Retina (tissue), 1 donor: ENCODE measurements at regions not wholly inside any gene's neighbourhood (a gene's known extent, or its start where the extent isn't known, plus 50 kb on each side); places are given as distances from the start of the nearest gene placed in this dataset.

Source experiments
- DNase-seq: peaks from one replicate; pipeline ENCODE4 v3.0.0-alpha.2; 2016

DNA sequence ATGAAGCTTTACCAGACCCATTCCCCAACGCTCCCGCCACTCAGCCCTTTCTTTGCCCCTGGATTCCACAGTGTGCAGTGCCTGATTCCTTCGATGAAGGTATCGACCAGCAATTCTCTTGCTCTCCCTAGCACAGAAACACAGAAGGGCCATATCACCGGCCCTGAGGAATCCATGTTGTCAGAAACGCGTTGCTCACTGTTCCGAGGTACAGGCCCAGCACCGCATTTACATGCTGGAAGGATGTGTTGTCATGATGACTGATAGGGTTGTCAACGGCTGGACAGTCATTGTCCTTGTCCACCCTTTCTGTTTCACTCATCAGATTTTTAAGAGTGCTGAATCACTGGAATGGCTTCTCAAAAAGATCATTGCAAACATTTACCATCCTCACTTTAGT is 57.2 kb upstream of the GPR6 start:
- DNase-seq: no peak

DNA sequence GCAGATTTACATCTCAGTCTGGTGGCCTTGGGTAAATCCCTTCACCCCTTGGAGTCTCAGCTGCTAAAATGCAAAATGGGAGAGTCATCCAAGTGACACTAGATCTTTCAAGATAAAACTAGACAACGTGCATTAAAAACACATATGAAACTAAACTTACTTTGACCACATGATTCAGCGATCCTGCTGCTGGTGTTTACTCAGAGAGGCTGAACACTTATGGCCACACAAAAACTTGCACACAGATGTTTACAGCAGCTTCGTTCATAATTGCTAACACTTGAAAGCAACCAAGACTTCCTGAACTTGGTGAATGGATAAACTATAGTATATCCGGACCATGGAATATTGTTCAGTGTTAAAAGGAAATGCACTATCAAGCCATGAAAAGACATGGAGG is 55.3 kb upstream of the GPR6 start:
- DNase-seq: no peak

DNA sequence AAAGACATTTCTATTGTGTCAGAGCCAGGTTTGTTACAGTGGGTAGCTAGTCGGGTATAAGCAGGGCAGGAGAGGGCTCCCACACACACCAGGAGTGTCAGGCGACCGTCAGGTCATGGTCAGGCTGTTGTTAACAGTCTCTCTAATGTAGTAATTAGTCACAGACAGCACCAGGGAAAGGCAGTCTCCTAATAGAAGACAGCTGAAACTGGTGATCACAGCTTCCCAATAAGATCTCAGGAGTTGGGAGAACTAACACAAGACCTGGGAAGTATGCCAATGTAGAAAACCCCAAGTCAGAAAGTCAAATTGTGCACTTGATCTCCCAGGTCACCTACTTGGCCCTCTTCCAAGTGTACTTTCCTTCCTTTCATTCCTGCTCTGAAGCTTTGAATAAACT is 53.0 kb upstream of the GPR6 start:
- DNase-seq: no peak

DNA sequence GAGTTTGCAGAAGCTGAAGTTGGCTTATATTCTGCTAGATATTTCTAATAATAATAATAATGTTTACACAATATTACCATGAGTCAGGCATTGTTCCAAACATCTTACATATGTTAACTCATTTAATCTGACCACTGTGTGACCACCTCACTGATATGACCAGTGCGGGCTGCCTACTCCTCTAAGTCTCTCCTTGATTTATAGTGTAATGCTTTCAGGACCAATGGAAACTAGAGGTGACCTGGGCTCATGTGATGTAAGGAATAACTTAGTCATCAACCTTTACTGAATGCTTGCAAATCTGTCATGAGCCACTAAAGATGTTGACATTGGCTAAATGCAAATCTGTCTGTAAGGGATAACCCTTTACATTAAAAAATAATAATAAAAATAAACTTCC is 51.1 kb upstream of the GPR6 start:
- no peak for DNase-seq
